ENCODE measurements at regions not wholly inside any gene's neighbourhood (a gene's known extent, or its start where the extent isn't known, plus 50 kb on each side); places are given as distances from the start of the nearest gene placed in this dataset.

- Histone ChIP-seq H3K9me3 (replicated peaks in 1 of 2; ENCODE audit: control insufficient read depth in 2 of 2, insufficient read depth in 1 of 2, low read depth in 1 of 2, low read length in 2 of 2) (no peaks in the 10 kb centered on the region), H3K9ac (ENCODE audit: low read depth, low read length, poor library complexity) (no peak overlapping the region)
These were observed 74.0 kb upstream of the PLSCR5 start for GRCh38 chr3:146679191-146679590.

GRCh38 chr3:146672941-146673340 is 67.8 kb upstream of the PLSCR5 start:
- no peak for DNase-seq (ENCODE audit: low spot score)
- Histone ChIP-seq H3K23ac (ENCODE audit: low read depth, low read length, poor library complexity) (no peak overlapping the region), H3K27me3 (ENCODE audit: control insufficient read depth in 3 of 3, insufficient read depth in 3 of 3, low read depth in 1 of 3, low read length in 3 of 3) (no peaks in the 10 kb centered on the region), H3K9ac (ENCODE audit: low read depth, low read length, poor library complexity) (no peak overlapping the region), H4K91ac (ENCODE audit: low read depth, low read length, poor library complexity) (no peak overlapping the region), H3K4me3 (ENCODE audit: low read length in 2 of 2) (no peak overlapping the region), H3K18ac (ENCODE audit: low read length) (no peak overlapping the region), H2AK5ac (ENCODE audit: low read depth, low read length) (no peak overlapping the region), H3K27ac (replicated peaks; ENCODE audit: low read length) (no peak overlapping the region), H3K4me1 (ENCODE audit: control insufficient read depth in 2 of 2, insufficient read depth in 1 of 2, low read depth in 1 of 2, low read length in 2 of 2) (no peaks in the 10 kb centered on the region), H2BK15ac (ENCODE audit: low read length) (no peak overlapping the region), H2BK120ac (ENCODE audit: low read depth, low read length) (no peak overlapping the region), H3K9me3 (replicated peaks in 1 of 2; ENCODE audit: control insufficient read depth in 2 of 2, insufficient read depth in 1 of 2, low read depth in 1 of 2, low read length in 2 of 2) (no peaks in the 10 kb centered on the region), H4K8ac (ENCODE audit: low read depth, low read length) (no peak overlapping the region), H3K79me1 (ENCODE audit: low read depth, low read length) (no peaks in the 10 kb centered on the region), H3K4ac (ENCODE audit: low read length) (no peak overlapping the region), H2BK5ac (ENCODE audit: low read length) (no peak overlapping the region), H2BK12ac (ENCODE audit: low read length) (no peak overlapping the region), H3K4me2 (ENCODE audit: insufficient read depth, low read length, poor library complexity, severe bottlenecking) (no peak overlapping the region), H3K36me3 (replicated peaks in 1 of 2; ENCODE audit: control insufficient read depth in 2 of 2, insufficient read depth in 2 of 2, low read length in 2 of 2) (no peaks in the 10 kb centered on the region), H3K14ac (ENCODE audit: low read length) (no peak overlapping the region), H2AFZ (ENCODE audit: low read length) (no peak overlapping the region)
- no CpG with 5 or more reads among the region's 2 CpGs for WGBS, 2 donors (ENCODE audit: extremely low coverage in 2 of 2, insufficient read length in 2 of 2, insufficient replicate concordance in 1 of 2)

More at GRCh38 chr3:146679191-146679590, 74.0 kb upstream of the PLSCR5 start:
- no peak overlapping the region for H3K27ac ChIP-seq (replicated peaks; ENCODE audit: low read length)
- WGBS, 2 donors (ENCODE audit: extremely low coverage in 2 of 2, insufficient read length in 2 of 2, insufficient replicate concordance in 1 of 2), result no CpG with 5 or more reads among the region's 3 CpGs
- H3K4me1 ChIP-seq (ENCODE audit: control insufficient read depth in 2 of 2, insufficient read depth in 1 of 2, low read depth in 1 of 2, low read length in 2 of 2), result no peaks in the 10 kb centered on the region
- H3K27me3 ChIP-seq (ENCODE audit: control insufficient read depth in 3 of 3, insufficient read depth in 3 of 3, low read depth in 1 of 3, low read length in 3 of 3), result no peaks in the 10 kb centered on the region
- no peak overlapping the region for H2BK15ac ChIP-seq (ENCODE audit: low read length)
- no peak overlapping the region for H2BK12ac ChIP-seq (ENCODE audit: low read length)
- no peaks in the 10 kb centered on the region for H3K36me3 ChIP-seq (replicated peaks in 1 of 2; ENCODE audit: control insufficient read depth in 2 of 2, insufficient read depth in 2 of 2, low read length in 2 of 2)
- H2BK5ac ChIP-seq (ENCODE audit: low read length), result no peak overlapping the region
- no peaks in the 10 kb centered on the region for H3K79me1 ChIP-seq (ENCODE audit: low read depth, low read length)
- no peak overlapping the region for H4K8ac ChIP-seq (ENCODE audit: low read depth, low read length)
- DNase-seq (ENCODE audit: low spot score), result no peak
- no peak overlapping the region for H3K23ac ChIP-seq (ENCODE audit: low read depth, low read length, poor library complexity)
- no peak overlapping the region for H3K4ac ChIP-seq (ENCODE audit: low read length)
- no peak overlapping the region for H2BK120ac ChIP-seq (ENCODE audit: low read depth, low read length)
- H2AK5ac ChIP-seq (ENCODE audit: low read depth, low read length), result no peak overlapping the region
- H3K4me3 ChIP-seq (ENCODE audit: low read length in 2 of 2), result no peak overlapping the region
- no peak overlapping the region for H3K4me2 ChIP-seq (ENCODE audit: insufficient read depth, low read length, poor library complexity, severe bottlenecking)
- H3K14ac ChIP-seq (ENCODE audit: low read length), result no peak overlapping the region
- H2AFZ ChIP-seq (ENCODE audit: low read length), result no peak overlapping the region
- H4K91ac ChIP-seq (ENCODE audit: low read depth, low read length, poor library complexity), result no peak overlapping the region
- H3K18ac ChIP-seq (ENCODE audit: low read length), result no peak overlapping the region

DNA sequence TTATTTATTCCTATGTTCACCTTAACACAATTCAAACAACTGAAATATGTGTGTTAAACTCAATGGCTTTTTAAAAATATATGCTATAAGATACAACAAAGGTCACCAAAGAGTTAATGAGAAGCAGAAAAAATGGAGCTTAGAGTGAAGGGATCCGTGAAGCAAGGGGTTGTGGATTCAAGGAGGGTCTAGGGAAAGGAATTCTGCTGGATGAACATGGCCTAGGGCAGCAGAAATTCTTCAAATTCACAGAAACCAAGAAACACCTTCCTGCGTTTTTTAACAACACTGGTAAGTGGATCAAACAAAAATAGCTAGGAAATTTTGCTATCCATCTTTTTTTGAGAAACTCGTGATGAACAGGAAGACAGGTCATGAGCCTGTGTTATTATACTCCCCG is 59.3 kb upstream of the PLSCR5 start:
- no peak for DNase-seq (ENCODE audit: low spot score)
- WGBS, 2 donors (ENCODE audit: extremely low coverage in 2 of 2, insufficient read length in 2 of 2, insufficient replicate concordance in 1 of 2), result no CpG with 5 or more reads among the region's 4 CpGs

DNA sequence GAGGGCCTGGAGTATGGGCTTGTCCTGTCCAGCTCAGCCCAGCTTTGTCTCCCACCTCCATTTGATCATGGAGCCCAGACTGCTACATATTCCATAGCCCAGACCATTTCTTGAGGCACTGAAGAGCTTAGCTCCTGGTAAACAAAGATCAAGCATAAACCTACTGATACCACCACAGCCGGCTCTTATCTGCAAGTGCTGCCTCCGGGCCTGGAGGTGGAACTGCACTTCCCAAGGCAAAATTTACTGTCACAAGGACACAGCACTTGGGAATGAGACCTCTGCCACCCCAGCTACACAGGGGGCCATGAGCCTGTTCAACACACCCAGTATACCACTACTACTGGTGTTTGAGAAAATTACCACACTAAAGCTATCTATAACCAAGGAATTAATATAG is 53.7 kb upstream of the PLSCR5 start:
- Histone ChIP-seq H4K8ac (ENCODE audit: low read depth, low read length) (no peak overlapping the region), H3K27me3 (ENCODE audit: control insufficient read depth in 3 of 3, insufficient read depth in 3 of 3, low read depth in 1 of 3, low read length in 3 of 3) (no peaks in the 10 kb centered on the region), H3K4me1 (ENCODE audit: control insufficient read depth in 2 of 2, insufficient read depth in 1 of 2, low read depth in 1 of 2, low read length in 2 of 2) (peaks cover 0 to 2% of the 10 kb centered on the region in 2 donors), H3K18ac (ENCODE audit: low read length) (no peak overlapping the region), H3K9ac (ENCODE audit: low read depth, low read length, poor library complexity) (no peak overlapping the region), H4K91ac (ENCODE audit: low read depth, low read length, poor library complexity) (no peak overlapping the region), H2AK5ac (ENCODE audit: low read depth, low read length) (no peak overlapping the region), H3K9me3 (replicated peaks in 1 of 2; ENCODE audit: control insufficient read depth in 2 of 2, insufficient read depth in 1 of 2, low read depth in 1 of 2, low read length in 2 of 2) (peaks cover 0 to 10% of the 10 kb centered on the region in 2 donors), H3K4me2 (ENCODE audit: insufficient read depth, low read length, poor library complexity, severe bottlenecking) (no peak overlapping the region), H3K79me1 (ENCODE audit: low read depth, low read length) (no peaks in the 10 kb centered on the region), H2AFZ (ENCODE audit: low read length) (peak overlapping the region; percentile 29), H2BK12ac (ENCODE audit: low read length) (no peak overlapping the region), H2BK120ac (ENCODE audit: low read depth, low read length) (no peak overlapping the region), H3K27ac (replicated peaks; ENCODE audit: low read length) (no peak overlapping the region), H2BK5ac (ENCODE audit: low read length) (no peak overlapping the region), H3K14ac (ENCODE audit: low read length) (no peak overlapping the region), H3K23ac (ENCODE audit: low read depth, low read length, poor library complexity) (no peak overlapping the region), H3K4me3 (ENCODE audit: low read length in 2 of 2) (no peak overlapping the region), H3K36me3 (replicated peaks in 1 of 2; ENCODE audit: control insufficient read depth in 2 of 2, insufficient read depth in 2 of 2, low read length in 2 of 2) (no peaks in the 10 kb centered on the region), H3K4ac (ENCODE audit: low read length) (no peak overlapping the region), H2BK15ac (ENCODE audit: low read length) (no peak overlapping the region)
- DNase-seq (ENCODE audit: low spot score), result no peak
- no CpG with 5 or more reads among the region's 2 CpGs for WGBS, 2 donors (ENCODE audit: extremely low coverage in 2 of 2, insufficient read length in 2 of 2, insufficient replicate concordance in 1 of 2)

More for the DNA sequence above, 59.3 kb upstream of the PLSCR5 start:
- no peak overlapping the region for H2AFZ ChIP-seq (ENCODE audit: low read length)
- H3K18ac ChIP-seq (ENCODE audit: low read length), result no peak overlapping the region
- no peaks in the 10 kb centered on the region for H3K27me3 ChIP-seq (ENCODE audit: control insufficient read depth in 3 of 3, insufficient read depth in 3 of 3, low read depth in 1 of 3, low read length in 3 of 3)
- no peak overlapping the region for H3K4me2 ChIP-seq (ENCODE audit: insufficient read depth, low read length, poor library complexity, severe bottlenecking)
- no peak overlapping the region for H3K4me3 ChIP-seq (ENCODE audit: low read length in 2 of 2)
- H3K14ac ChIP-seq (ENCODE audit: low read length), result no peak overlapping the region
- H3K79me1 ChIP-seq (ENCODE audit: low read depth, low read length), result no peaks in the 10 kb centered on the region
- no peak overlapping the region for H3K9ac ChIP-seq (ENCODE audit: low read depth, low read length, poor library complexity)
- H2AK5ac ChIP-seq (ENCODE audit: low read depth, low read length), result no peak overlapping the region
- H3K9me3 ChIP-seq (replicated peaks in 1 of 2; ENCODE audit: control insufficient read depth in 2 of 2, insufficient read depth in 1 of 2, low read depth in 1 of 2, low read length in 2 of 2), result peaks cover 0 to 4% of the 10 kb centered on the region in 2 donors
- no peak overlapping the region for H4K8ac ChIP-seq (ENCODE audit: low read depth, low read length)
- no peak overlapping the region for H3K23ac ChIP-seq (ENCODE audit: low read depth, low read length, poor library complexity)
- no peak overlapping the region for H2BK12ac ChIP-seq (ENCODE audit: low read length)
- no peak overlapping the region for H3K4ac ChIP-seq (ENCODE audit: low read length)
- no peak overlapping the region for H2BK5ac ChIP-seq (ENCODE audit: low read length)
- H3K27ac ChIP-seq (replicated peaks; ENCODE audit: low read length), result no peak overlapping the region
- H3K4me1 ChIP-seq (ENCODE audit: control insufficient read depth in 2 of 2, insufficient read depth in 1 of 2, low read depth in 1 of 2, low read length in 2 of 2), result no peaks in the 10 kb centered on the region
- H4K91ac ChIP-seq (ENCODE audit: low read depth, low read length, poor library complexity), result no peak overlapping the region
- no peak overlapping the region for H2BK120ac ChIP-seq (ENCODE audit: low read depth, low read length)
- H2BK15ac ChIP-seq (ENCODE audit: low read length), result no peak overlapping the region
- no peaks in the 10 kb centered on the region for H3K36me3 ChIP-seq (replicated peaks in 1 of 2; ENCODE audit: control insufficient read depth in 2 of 2, insufficient read depth in 2 of 2, low read length in 2 of 2)
